NCI-H2227 treated with DMSO at 0.1 percent for 48 hours (cell line): ENCODE measurements at regions not wholly inside any gene's neighbourhood (a gene's known extent, or its start where the extent isn't known, plus 50 kb on each side); places are given as distances from the start of the nearest gene placed in this dataset.
A peak's percentile ranks its signal among the peaks of the same experiment; 100 is the strongest.
"Not testable (repeated sequence)": the region's sequence is repeated elsewhere in the genome, so short reads cannot be mapped to it uniquely, and the experiment has no call there.

Source experiments
- DNase-seq: peaks from one replicate; lab custom pipeline; 2025; lab: John Stamatoyannopoulos, UW

DNA sequence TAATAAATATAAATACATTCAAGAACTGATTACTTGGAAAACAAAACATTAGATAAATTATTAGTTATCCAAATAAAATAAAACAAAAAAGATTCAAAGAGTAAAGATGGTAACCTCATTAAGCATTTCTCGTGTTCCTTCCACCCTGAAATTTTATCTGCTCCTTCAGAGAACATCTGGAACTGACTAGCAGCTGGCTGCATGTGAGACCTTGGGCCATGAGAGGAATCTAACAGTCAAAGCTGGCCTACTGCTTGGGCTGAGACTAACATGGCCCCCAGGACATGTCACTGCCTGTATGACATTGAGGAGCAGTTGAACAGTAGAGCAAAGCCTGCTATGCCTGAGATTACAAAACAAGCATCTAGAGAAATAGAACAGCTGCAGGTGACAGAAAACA, 208.5 kb upstream of the ZSWIM2 start:
- DNase-seq: no peak

DNA sequence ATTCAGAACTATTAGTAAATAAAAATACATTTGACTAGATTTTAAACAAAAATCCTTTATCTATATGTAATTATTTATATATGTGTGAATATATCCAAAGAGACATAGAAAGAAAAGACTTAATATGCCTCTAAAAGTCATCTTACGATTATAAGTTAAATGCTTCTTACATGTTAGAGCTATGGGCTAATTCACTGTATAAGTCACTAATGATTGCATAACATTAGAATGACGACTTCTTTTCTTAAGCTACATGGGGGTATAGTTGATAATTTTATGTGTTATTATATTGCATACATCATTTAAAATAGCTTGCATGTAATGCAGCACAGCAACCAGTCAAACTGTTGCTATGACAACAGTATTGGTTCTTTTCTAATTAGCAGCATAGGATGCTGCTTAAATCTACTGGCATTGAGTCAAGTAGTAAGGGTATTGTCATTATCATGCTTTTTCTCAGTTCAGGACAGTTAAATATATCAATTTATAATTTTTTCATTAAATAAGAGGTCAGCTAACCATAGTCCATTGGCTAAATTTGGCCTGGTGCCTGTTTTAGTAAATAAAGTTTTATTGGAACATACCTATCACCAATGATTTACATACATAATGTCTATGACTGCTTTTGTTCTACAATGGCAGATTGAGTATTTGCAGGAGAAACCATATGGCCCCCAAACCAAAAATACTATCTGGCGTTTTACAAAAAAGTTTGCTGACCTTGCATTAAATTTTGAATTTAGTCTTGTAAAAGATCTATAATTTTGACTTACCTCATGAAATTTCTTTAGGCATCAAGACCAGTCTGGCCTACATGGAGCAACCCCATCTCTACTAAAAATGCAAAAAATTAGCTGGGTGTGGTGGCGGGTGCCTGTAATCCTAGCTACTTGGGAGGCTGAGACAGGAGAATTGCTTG, 207.7 kb upstream of the ZSWIM2 start:
- no peak for DNase-seq

DNA sequence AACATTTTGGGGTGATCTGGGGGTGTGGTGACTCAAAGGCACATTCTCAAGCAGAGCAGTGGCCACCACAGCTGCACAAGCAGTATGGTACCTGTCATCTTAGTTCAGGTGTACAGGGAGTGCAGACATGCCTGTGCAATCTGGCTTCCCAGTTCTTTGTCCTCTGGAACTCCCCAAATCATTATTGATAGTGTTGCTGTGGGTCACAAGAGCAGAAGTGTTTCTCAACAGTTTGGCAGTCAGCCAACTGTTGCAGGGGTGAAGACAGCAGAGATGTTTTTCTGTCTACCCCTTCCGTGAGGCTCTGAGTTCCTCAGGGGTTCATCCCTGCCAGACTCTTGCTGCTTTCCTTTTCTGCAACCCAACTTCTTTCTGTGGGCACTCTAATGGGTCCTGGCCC, 206.5 kb upstream of the ZSWIM2 start:
- no peak for DNase-seq

DNA sequence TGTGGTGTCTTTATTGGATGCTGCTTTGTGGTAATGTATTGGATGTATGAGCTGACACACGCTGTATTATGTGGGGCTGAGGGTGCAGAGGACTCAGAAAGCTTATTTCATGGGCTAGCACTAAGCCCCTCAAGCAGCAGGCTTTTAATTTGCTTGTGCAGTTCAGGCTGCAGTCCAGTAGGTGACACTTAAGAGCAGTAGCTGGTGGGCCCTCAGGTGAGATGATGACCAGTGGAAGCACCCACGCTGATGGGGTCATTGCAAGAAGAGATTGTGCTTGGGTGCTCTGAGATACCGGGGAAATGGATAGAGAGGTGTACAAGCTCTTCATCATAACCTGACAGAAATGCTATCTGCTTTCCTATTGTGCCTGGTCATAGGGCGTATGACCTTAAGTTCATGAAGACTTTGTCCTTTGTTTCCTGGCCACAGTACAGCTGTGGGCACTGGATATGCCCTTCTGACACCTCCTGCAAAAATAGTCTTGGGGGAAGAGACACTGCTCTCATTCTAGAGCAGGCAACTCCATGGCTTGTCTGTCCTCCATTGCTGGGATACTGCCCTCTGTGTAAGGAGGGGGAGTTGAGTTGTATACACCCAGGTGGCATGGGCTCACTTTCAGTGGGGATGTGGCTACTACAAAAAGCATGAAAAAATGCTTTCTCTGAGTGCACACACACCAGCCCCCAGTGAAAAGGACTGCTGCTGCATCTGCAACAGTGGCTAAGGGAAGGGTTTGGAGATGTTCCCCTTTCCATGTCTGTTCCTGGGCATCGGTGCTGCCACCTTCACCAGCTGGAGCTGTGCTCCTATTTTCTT, 205.7 kb upstream of the ZSWIM2 start:
- no peak for DNase-seq

DNA sequence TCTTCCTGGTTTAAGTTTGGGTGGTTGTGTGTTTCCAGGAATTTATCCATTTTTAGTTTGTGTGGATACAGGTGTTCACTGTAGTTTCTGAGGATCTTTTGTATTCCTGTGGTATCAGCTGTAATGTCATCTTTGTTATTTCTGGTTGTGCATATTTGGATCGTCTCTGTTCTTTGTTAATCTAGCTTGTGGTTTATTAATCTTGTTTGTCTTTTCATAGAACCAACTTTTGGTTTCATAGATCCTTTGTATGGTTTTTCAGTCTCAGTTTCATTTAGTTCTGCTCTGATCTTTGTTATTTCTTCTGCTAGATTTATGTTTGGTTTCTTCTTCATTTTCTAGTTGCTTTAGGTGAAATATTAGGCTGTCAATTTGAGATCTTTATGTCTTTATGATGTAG, 202.4 kb upstream of the ZSWIM2 start:
- no peak for DNase-seq

DNA sequence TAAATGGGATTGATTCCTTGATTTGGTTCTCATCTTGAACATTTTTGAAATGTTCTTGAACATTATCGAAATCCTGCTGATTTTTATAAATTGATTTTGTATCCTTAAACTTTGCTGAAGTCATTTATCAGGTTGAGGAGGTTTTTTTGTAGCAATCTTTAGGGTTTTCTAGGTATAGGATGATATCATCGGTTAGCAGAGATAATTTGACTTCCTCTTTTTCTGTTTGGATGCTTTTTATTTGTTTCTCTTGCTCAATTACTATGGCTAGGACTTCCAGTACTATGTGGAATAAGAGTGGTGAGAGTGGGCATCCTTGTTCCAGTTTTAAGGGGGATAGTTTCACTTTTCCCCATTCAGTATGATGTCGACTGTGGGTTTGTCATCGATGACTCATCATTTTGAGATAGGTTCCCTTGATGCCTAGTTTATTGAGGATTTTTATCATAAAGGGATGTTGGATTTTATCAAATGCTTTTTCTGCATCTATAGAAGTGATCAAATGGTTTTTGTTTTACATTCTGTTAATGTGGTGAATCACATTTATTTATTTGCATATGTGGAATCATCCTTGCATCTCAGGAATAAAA, 201.5 kb upstream of the ZSWIM2 start:
- DNase-seq: no peak

DNA sequence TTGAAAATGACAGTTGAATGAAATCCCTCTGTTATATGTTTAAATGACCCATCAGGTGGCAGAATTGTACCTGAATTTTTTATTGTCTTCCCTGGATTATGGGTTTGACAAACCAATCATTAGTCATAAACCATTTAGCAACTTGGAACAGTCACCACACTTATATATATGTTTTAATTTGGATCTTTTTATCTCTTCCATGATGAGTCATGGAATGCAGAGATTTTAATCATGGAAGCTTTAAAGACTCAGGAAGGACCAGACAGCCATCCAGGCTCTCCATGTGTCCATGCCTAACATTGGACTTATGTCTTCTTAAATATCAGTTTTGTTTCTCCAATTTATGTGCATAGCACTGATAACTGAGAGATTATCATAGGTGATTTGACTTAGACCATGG, 188.3 kb upstream of the ZSWIM2 start:
- DNase-seq: no peak

DNA sequence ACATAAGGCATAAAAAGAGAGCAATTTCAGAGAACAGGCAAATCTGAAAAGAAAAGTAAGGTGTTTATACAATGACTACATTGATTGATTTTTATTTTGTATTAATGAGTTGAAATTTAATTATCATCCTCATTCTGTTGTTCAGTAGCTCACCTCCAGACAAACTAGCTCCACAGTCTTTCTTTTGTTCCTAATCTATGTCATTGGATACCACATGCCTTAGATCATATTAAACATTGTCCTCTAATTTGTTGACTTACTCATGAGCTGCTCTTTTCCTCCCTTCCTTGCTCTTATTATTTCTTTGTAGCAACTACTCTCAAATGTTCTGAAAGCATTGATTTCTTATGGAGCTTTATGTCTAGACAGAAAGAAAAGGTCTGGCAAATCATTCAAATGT, 185.5 kb upstream of the ZSWIM2 start:
- DNase-seq: no peak

DNA sequence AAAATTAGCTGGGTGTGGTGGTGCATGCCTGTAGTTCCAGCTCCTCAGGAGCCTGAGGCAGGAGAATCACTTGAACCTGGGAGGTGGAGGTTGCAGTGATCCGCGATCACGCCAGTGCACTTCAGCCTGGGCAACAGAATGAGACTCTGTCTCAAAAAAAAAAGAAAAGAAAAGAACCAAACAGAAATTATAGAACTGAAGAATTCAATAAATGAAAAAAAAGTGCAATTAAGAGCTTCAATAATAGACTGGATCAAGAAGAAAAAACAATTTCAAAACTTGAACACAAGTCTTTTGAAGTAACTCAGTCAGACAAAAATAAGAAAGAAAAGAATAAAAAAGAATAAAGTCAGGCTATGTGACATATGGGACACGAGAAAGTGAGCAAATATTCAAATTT, 175.8 kb upstream of the ZSWIM2 start:
- no peak for DNase-seq

DNA sequence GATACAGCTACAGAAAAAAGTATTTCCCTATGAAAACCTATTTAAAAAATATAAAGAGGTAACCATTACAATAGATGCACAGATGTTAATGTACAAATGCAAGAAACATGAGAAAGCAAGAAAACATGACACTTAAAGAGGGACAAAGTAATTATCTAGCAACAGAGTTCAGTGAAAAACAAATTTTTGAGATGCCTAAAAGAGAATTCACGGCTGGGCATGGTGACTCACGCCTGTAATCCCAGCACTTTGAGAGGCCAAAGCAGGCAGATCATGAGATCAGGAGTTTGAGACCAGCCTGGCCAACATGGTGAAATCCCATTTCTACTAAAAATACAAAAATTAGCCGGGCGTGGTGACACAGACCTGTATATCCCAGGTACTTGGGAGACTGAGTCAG, 175.0 kb upstream of the ZSWIM2 start:
- not testable (repeated sequence) for DNase-seq

DNA sequence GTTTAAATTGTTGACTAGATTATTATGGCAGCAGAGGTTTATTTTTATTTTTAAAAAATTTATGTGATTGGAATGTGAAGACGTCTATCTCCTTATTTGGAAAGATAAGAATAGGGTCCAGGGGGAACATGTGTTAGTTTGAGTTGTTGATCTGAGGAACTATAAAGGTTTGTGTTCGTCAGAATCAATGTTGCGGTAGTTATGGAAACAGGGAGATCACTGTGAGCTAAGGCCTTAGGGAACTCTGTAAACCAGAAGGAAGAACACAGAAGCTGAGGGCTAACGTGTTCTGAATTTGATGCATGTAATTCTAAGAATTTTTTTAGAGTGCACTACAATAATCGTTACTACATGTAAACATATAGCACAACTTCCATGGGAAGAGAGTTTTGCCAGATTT, 168.5 kb upstream of the ZSWIM2 start:
- DNase-seq: no peak

DNA sequence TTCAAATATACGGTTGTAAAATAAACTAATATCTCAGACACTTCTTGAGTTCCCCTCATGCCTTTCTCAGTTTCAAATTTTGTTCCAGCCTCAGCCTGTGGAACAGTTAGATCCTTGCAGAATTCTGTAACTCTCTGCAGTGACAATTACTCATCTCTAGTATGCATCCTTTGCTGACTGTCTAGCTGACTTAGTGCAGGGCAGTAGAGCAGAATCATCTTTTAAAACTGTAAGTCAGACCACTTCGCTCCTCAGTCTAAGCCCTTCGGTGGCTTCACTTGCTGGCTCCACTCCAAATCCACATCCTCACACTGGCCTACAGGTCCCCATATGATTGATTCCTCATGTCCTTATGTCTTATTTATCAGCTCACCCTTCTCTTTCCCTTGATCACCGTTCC, 164.1 kb upstream of the ZSWIM2 start:
- no peak for DNase-seq

DNA sequence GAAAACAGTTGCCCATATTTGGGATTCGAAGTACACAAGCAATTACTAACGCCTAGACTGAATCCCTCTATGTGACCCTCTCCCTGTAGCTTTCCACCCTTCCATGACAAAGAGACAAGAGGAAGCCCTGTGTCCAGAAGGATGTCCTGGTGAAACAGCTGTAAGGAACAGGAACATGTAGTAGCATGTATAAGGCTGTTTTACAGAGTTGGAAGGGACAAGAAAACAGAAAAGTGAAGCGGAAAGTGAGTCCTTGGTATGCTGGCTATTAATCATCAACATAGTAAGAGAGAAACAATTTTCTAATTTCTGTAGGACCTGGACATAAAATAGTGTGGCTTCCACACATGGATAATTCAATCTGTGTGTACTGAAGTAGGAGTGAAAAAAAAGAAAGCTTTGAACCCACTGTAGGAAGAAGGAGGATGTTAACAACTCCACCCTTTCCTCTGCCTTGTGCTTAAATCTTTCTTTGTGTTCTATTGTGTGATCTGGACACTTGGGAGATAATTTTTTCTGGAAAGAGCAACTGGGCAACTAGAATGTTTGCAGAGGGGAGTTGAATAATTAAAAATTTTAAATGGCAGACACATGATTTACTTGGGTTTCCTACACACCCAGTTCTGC, 162.3 kb upstream of the ZSWIM2 start:
- no peak for DNase-seq

DNA sequence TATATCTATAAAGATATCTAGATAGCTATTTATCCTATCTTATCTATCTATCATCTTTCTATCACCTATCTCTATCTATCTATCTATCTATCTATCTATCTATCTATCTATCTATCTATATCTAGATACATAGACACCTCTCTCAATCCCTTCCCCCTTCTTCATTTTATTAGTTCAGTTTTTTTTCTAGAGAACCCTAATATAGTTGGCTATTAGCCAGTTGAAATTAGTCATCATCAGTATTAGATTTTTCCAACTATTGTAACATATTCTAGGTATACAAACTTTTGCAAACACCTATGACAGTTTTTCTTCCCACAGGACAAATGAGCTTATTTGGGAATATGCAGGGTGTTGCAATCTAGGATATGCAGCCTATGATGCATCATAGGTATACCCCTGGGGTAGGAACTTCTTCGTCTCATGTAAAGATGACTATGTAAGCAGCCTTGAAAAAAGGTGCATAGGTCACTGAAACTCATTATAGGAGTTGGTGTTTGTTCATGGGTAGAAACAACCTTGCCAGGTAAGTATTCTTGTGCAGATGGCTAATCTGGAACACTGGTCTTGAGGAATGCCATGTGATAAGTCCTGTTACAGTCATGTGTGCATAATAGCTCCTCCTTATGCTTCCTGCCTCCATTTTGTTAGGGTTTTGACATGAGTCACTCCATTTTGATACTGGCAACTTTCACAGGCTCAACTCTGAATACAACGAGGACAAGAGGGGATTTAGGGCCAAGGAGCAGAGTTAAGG, 160.7 kb upstream of the ZSWIM2 start:
- no peak for DNase-seq

DNA sequence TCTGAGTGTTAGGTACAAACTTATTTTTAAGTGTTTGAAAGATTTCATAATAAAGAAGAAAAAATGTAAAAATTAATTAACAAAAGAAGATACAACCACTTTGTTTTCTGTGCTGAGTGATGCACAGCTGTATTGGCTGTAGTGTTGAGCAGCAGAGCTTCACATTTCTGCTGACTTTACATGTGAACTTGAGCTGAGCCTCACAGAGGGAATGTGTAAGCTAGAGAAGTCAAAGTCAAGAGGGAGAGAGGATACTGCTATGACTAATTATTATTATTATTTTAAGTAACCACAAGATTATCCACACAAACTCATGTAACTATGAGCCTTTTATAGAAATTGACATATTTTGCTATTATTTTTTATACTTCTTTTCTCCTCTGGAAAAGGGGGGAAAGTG, 159.1 kb upstream of the ZSWIM2 start:
- no peak for DNase-seq

DNA sequence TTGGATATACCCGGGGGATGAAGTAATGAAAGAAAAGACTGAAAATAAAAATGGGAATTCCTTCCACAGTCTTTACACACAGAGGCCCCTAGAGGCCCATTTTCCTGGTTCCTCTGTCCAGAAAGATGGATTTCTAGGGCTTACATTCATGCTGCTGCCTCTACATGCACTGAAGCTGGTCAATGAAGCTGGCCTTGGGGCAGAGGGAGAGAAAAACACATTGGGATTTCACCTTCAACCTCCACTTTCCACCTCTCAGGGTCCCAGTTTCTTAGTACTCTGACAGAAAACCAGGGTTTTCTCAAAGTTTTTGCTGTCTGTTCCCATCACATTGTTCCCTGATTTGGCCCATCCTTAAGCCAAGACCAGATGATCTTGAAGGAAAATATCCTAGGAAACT, 154.6 kb upstream of the ZSWIM2 start:
- no peak for DNase-seq

DNA sequence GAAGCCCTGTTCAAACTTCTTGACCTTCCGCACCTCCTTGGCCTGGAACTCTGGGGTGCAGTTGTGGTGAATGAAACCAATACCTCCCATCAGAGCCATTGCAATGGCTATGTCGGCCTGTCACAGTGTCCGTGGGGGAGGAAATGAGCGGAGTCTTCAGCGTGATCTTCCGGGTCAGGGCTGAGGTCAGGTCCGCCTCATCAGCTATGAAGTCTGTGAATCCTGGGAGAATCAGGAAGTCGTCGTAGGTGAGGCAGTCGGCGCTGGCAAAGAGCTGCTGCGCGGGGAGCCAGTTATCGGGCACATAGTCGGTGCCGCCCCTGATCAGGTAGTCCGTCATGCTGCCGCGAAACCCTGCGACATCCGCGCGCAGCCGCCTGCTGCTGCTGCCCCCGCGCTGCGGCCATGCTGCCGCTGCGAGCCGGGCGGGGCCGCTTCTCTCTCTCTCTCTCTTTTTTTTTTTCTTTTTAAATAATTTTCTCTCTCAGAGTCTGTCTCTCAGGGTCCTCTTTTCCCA, 154.1 kb upstream of the ZSWIM2 start:
- peak; percentile 56 for DNase-seq

DNA sequence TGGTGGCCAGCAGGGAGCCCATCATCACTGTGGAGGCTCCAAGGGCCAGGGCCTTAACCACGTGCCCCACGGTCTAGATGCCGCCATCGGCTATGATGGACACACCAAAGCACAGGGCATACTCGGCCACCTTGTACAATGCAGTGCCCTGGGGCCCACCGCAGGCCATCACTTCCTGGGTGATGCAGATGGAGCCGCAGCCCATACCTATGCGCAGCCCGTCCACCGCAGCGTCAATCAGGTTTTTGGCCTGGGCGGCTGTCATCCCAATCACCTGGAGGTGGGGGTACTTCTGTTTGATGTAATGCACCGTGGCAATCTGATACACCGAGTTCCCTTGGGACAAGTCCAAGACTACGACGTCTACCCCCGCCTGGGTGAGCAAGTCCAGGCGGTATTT, 153.3 kb upstream of the ZSWIM2 start:
- DNase-seq: no peak

DNA sequence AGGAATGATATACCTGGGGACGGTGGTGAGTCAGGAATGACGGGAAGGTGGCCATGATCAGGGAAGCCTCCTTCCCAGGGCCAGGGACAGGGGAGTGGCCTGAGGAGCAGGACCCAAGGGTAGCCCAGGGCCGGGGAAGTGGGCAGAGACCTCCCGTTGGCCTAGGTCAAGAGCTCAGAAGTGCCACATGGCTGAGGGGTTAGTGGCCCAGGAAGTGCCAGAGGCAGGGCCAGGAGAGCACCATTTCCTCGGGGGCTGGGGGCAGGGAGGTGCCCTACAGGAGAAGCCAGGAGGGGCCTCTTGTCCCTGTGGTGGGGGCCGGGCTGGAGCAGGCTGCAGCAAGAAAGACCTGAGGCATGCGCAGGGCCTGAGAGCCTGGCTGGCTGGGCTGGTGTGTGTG, 152.3 kb upstream of the ZSWIM2 start:
- DNase-seq: no peak

DNA sequence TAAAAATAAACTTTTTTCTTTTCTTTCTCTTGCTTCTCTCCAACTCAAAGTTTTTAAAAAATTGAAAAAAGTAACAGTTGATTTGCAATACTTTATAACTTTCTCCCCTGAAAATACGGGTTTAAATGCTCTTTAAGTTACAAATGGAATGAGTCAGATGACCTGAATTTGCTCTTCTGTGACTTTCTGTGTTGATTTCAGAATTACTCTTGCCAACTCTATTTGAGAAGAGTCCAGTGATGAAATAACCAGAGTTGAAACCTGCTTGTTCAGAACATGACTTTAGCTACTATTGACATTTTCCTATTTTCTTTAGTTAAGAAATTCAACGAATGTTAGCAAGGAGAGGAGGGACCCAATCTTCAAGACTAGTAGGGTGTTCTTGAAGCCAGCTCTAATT, 146.1 kb upstream of the ZSWIM2 start:
- no peak for DNase-seq

DNA sequence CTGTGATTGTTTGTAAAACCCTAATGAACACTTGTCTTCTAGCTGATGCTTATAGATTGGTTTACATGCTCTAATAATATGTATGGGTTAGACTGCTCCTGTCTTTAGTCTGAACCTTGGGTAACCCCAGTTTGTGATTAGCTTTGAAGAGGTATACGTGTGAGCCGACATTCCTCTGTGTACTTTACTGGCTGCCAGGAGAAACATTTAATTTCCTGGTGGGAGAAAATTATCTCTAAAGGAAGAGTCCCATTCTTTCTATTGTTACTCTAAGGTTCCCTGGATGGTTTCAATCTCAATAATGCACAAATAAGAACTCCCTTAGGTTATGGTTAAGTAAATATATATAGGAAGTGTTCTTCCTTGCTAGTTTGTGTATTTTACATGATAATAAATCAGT, 143.6 kb upstream of the ZSWIM2 start:
- peak; percentile 38 for DNase-seq
